ENCODE measurements at regions not wholly inside any gene's neighbourhood (a gene's known extent, or its start where the extent isn't known, plus 50 kb on each side); places are given as distances from the start of the nearest gene placed in this dataset.

DNA sequence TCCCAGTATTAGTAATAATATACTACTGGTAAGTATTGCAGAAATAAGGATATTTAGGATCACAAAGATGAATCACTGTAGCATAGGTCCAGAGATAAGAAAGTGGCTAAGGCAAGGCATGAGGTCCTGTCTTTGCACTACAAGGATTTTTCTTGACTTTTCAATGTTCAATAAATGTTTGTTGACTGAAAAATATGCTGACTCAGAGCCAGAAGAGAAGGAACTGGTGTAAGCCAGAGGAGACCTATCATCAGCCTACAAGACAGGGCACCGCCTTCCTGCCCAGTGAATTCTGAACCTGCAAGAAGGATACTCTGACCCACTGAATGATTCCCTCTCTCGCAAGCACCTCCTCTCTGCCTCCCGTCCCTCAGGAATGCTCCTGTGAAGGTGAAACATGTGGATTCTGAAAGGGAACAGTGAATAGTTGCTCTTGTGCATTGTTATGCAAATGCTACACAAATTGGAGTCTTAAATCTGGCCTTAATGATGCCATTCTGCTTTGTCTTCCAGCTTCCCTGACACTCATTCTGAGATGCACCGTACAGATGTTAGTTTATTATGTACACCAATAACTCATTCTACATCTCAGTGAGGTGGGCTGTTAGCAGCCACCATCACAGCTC, 540.0 kb downstream of the OMA1 start:
- WGBS, 5 donors: 64 to 87% (median 73%) methylated on average over 4 of the region's 4 CpGs
- H3K4me1 ChIP-seq: no peaks in the 10 kb centered on the region

GRCh38 chr1:58005212-58005611, 541.3 kb downstream of the OMA1 start:
- no peak for DNase-seq
- intact Hi-C loops (cut with DNase I; ENCODE audit: low total_unique reads): no loop called here
- 12 to 36% (median 19%) methylated on average over 2 of the region's 2 CpGs for WGBS, 5 donors
- Histone ChIP-seq H3K27me3 (replicated peaks in 1 of 7) (no peaks in the 10 kb centered on the region), H3K4me1 (no peaks in the 10 kb centered on the region), H3K36me3 (no peaks in the 10 kb centered on the region), H3K27ac (no peak overlapping the region), H3K9me3 (no peaks in the 10 kb centered on the region), H3K4me3 (no peak overlapping the region)
- TF ChIP-seq, protein P1, sequence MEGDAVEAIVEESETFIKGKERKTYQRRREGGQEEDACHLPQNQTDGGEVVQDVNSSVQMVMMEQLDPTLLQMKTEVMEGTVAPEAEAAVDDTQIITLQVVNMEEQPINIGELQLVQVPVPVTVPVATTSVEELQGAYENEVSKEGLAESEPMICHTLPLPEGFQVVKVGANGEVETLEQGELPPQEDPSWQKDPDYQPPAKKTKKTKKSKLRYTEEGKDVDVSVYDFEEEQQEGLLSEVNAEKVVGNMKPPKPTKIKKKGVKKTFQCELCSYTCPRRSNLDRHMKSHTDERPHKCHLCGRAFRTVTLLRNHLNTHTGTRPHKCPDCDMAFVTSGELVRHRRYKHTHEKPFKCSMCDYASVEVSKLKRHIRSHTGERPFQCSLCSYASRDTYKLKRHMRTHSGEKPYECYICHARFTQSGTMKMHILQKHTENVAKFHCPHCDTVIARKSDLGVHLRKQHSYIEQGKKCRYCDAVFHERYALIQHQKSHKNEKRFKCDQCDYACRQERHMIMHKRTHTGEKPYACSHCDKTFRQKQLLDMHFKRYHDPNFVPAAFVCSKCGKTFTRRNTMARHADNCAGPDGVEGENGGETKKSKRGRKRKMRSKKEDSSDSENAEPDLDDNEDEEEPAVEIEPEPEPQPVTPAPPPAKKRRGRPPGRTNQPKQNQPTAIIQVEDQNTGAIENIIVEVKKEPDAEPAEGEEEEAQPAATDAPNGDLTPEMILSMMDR (IDR thresholded peaks at IDR 0.05 in 8 of 11, conservative IDR thresholded peaks at IDR 0.05 in 3 of 11): no peak
- no peak for TF ChIP-seq POLR2A (IDR thresholded peaks at IDR 0.05)
- TF ChIP-seq POLR2AphosphoS5 (IDR thresholded peaks at IDR 0.05): no peak

More for the DNA sequence above, 540.0 kb downstream of the OMA1 start:
- Histone ChIP-seq H3K36me3 (no peaks in the 10 kb centered on the region), H3K4me3 (no peak overlapping the region), H3K27me3 (replicated peaks in 1 of 7) (no peaks in the 10 kb centered on the region), H3K27ac (no peak overlapping the region), H3K9me3 (no peaks in the 10 kb centered on the region)
- no peak for DNase-seq
- TF ChIP-seq, protein P1 (IDR thresholded peaks at IDR 0.05 in 8 of 11, conservative IDR thresholded peaks at IDR 0.05 in 3 of 11): no peak
- TF ChIP-seq POLR2A (IDR thresholded peaks at IDR 0.05): no peak
- TF ChIP-seq POLR2AphosphoS5 (IDR thresholded peaks at IDR 0.05): no peak
- intact Hi-C loops (cut with DNase I; ENCODE audit: low total_unique reads): no loop called here

DNA sequence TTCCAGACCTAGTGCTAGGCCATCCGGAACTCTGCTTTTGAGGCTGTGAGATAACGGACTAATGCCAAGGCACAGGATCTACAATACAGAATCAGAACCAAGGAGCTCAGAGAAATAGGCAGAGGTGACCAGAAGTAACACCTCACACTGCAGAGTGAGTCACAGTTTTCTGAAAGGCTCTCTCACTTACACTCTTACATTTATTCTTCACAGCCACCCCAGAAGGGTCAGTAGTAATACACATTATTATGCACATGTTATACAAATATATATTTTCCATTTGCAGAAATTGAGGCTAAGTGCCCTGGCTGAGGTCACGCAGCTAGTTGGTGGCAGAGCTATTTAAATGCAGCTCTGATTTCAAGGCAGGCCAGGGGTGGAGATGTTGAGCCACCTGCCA, 542.5 kb downstream of the OMA1 start:
- Histone ChIP-seq H3K4me1 (no peaks in the 10 kb centered on the region), H3K36me3 (no peaks in the 10 kb centered on the region), H3K4me3 (no peak overlapping the region), H3K27me3 (replicated peaks in 1 of 7) (no peaks in the 10 kb centered on the region), H3K9me3 (no peaks in the 10 kb centered on the region), H3K27ac (no peak overlapping the region)
- TF ChIP-seq POLR2A (IDR thresholded peaks at IDR 0.05) (no peak), POLR2AphosphoS5 (IDR thresholded peaks at IDR 0.05) (no peak)
- TF ChIP-seq, protein P1 (IDR thresholded peaks at IDR 0.05 in 8 of 11, conservative IDR thresholded peaks at IDR 0.05 in 3 of 11): no peak
- intact Hi-C loops (cut with DNase I; ENCODE audit: low total_unique reads): no loop called here
- DNase-seq: no peak
- WGBS, 5 donors: 81 to 93% (median 86%) methylated on average over 3 of the region's 3 CpGs

DNA sequence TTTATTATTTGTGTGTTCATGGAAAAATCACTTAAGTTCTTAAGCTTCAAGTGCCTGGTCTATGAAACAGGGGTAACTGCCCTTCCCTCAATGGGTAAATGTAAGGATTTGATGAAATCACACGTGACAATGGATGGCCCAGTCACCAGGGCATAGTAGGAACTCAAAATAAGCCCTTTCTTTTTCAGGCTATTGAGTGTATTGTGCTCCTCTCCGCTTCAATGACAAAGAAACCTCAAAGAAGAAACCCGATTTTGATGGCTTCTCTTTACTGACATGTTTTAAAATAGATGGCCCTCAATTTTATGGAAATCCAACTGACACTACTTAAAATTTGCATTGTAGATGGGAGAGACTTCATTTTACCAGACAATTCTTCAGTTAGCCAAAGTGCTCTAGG, 543.5 kb downstream of the OMA1 start:
- no peak overlapping the region for H3K27ac ChIP-seq
- H3K36me3 ChIP-seq: no peaks in the 10 kb centered on the region
- H3K9me3 ChIP-seq: peaks cover 0 to under 1% (median 0%) of the 10 kb centered on the region in 8 donors
- H3K4me3 ChIP-seq: no peak overlapping the region
- H3K27me3 ChIP-seq (replicated peaks in 1 of 7): no peaks in the 10 kb centered on the region
- WGBS, 5 donors: 69 to 78% (median 74%) methylated on average over 3 of the region's 3 CpGs
- intact Hi-C loops (cut with DNase I; ENCODE audit: low total_unique reads): no loop called here
- H3K4me1 ChIP-seq: no peaks in the 10 kb centered on the region
- no peak for DNase-seq
- TF ChIP-seq, protein P1 (IDR thresholded peaks at IDR 0.05 in 8 of 11, conservative IDR thresholded peaks at IDR 0.05 in 3 of 11): no peak
- TF ChIP-seq POLR2A (IDR thresholded peaks at IDR 0.05) (no peak), POLR2AphosphoS5 (IDR thresholded peaks at IDR 0.05) (no peak)

All from spleen (tissue), 11 donors.